ENCODE measurements at regions not wholly inside any gene's neighbourhood (a gene's known extent, or its start where the extent isn't known, plus 50 kb on each side); places are given as distances from the start of the nearest gene placed in this dataset.

- Histone ChIP-seq H3K4me1 (peaks cover 0 to 13% (median 6%) of the 10 kb centered on the region in 4 donors), H3K9me3 (no peaks in the 10 kb centered on the region), H3K4me3 (no peak overlapping the region), H3K36me3 (no peaks in the 10 kb centered on the region), H3K27me3 (no peaks in the 10 kb centered on the region), H3K27ac (no peak overlapping the region)
- DNase-seq, result no peak
- TF ChIP-seq CTCF (IDR thresholded peaks at IDR 0.05) (no peak), POLR2A (IDR thresholded peaks at IDR 0.05) (no peak)
These were observed 62.7 kb downstream of the SIK1 start for GRCh38 chr21:43364261-43364510.

DNA sequence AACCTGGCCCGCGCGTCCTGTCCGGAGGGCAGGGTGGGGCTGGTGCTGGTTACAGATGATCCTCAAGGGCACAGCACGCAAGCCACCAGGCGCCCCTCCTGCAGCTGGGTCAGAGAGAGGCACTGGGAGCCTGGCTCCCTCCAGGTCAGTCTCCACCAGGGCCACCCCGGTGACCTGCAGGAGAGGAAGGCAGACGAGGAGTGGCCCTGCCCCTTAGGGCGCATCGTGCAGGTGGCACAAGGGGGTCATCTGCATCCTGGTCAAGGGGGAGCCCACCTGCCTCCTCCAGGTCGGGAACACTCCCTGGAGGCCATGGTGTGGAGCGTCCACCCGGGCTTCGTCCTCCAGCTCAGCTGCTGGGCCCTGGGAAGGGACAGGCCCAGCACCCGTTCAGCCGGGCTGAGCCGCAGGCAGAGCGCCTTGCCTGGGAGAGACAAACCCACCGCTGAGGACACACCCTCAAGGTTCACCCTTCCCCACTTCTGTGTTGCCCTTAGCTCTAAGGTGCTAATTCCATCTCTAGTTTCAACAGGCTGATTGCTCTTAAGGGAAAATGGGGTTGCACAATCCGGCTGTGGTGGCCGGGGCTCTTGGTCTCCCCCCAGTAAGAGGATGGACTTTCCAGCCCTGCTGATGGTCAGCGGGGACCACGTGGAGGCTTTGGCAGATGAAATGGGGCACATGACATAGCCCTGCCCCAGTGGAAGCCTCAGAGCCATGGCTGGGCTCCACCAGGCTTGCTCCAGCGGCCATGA, 63.2 kb downstream of the SIK1 start:
- Histone ChIP-seq H3K36me3 (no peaks in the 10 kb centered on the region), H3K4me1 (peaks cover 0 to 13% (median 6%) of the 10 kb centered on the region in 4 donors), H3K4me3 (no peak overlapping the region), H3K9me3 (no peaks in the 10 kb centered on the region), H3K27me3 (no peaks in the 10 kb centered on the region), H3K27ac (peak overlapping the region in 1 of 4 donors; percentile 78)
- TF ChIP-seq POLR2A (IDR thresholded peaks at IDR 0.05), result no peak
- DNase-seq, result no peak

- no peaks in the 10 kb centered on the region for H3K9me3 ChIP-seq
- H3K27ac ChIP-seq, result peak overlapping the region; percentile 78 to 85 (median 82)
- no peak for TF ChIP-seq CTCF (IDR thresholded peaks at IDR 0.05)
- no peak for TF ChIP-seq POLR2A (IDR thresholded peaks at IDR 0.05)
- no peak overlapping the region for H3K4me3 ChIP-seq
- no peaks in the 10 kb centered on the region for H3K36me3 ChIP-seq
- peaks cover 0 to 13% (median 6%) of the 10 kb centered on the region in 4 donors for H3K4me1 ChIP-seq
- DNase-seq, result peak in 1 of 3 donors; percentile 32
- H3K27me3 ChIP-seq, result no peaks in the 10 kb centered on the region
These were observed 64.0 kb downstream of the SIK1 start for GRCh38 chr21:43362915-43363314.

DNA sequence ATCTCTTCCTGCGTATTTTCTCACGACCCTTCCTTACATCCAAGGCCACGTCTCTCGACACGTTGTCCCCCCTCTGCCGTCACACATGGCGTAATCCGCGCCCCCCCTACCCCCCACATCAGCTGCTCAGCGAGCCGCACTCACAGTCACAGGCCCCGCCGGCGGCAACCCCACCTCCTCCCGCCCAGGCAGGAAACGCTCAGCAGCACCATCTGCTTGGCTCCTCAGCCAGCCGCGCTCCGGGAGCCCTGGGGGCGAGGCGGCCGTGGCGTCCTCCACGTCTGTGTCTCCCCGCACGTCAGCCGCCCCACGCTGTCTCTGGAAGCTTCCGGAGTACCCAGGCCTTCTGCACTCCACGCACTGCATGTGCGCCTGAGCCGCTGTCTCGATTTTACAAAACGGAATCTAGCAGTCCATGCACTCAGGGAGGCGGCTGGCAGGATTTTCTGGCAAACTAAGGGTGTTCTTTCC, 64.6 kb downstream of the SIK1 start:
- peaks cover 0 to 13% (median 6%) of the 10 kb centered on the region in 4 donors for H3K4me1 ChIP-seq
- H3K4me3 ChIP-seq, result peak overlapping the region; percentile 3 to 33 (median 27)
- H3K36me3 ChIP-seq, result no peaks in the 10 kb centered on the region
- H3K27ac ChIP-seq, result peak overlapping the region; percentile 78 to 85 (median 82)
- no peaks in the 10 kb centered on the region for H3K27me3 ChIP-seq
- no peaks in the 10 kb centered on the region for H3K9me3 ChIP-seq
- TF ChIP-seq CTCF (IDR thresholded peaks at IDR 0.05) (no peak), POLR2A (IDR thresholded peaks at IDR 0.05) (no peak)
- DNase-seq, result peak; percentile 58 to 89 (median 85)

GRCh38 chr21:43361493-43362296, 65.2 kb downstream of the SIK1 start:
- Histone ChIP-seq H3K4me1 (peaks cover 0 to 13% (median 6%) of the 10 kb centered on the region in 4 donors), H3K36me3 (no peaks in the 10 kb centered on the region), H3K27me3 (no peaks in the 10 kb centered on the region), H3K4me3 (peak overlapping the region; percentile 3 to 33 (median 27)), H3K27ac (peak overlapping the region; percentile 78 to 85 (median 82)), H3K9me3 (no peaks in the 10 kb centered on the region)
- peak in 2 of 3 donors; percentile 86 for DNase-seq
- TF ChIP-seq POLR2A (IDR thresholded peaks at IDR 0.05) (no peak), CTCF (IDR thresholded peaks at IDR 0.05) (no peak)

GRCh38 chr21:43361127-43361492, 65.8 kb downstream of the SIK1 start:
- no peaks in the 10 kb centered on the region for H3K36me3 ChIP-seq
- peak overlapping the region in 2 of 4 donors; percentile 24 to 30 for H3K4me3 ChIP-seq
- H3K27me3 ChIP-seq, result no peaks in the 10 kb centered on the region
- no peak for TF ChIP-seq POLR2A (IDR thresholded peaks at IDR 0.05)
- TF ChIP-seq CTCF (IDR thresholded peaks at IDR 0.05), result no peak
- DNase-seq, result peak in 2 of 3 donors; percentile 51 to 69
- peak overlapping the region; percentile 78 to 85 (median 82) for H3K27ac ChIP-seq
- H3K9me3 ChIP-seq, result no peaks in the 10 kb centered on the region
- H3K4me1 ChIP-seq, result peaks cover 0 to 13% (median 6%) of the 10 kb centered on the region in 4 donors
